Kidney epithelial cell (primary cell): ENCODE measurements at regions not wholly inside any gene's neighbourhood (a gene's known extent, or its start where the extent isn't known, plus 50 kb on each side); places are given as distances from the start of the nearest gene placed in this dataset.

Source experiments
- DNase-seq: peaks from one replicate; pipeline ENCODE4 v3.0.0-alpha.2; 2010; ENCODE audit warnings: low read depth
- H3K27me3 ChIP-seq: 2 replicates; pipeline ENCODE4 v1.6.0; 2011; ENCODE audit warnings: low read length; ENCODE audit not compliant: control insufficient read depth, insufficient read depth
- H3K36me3 ChIP-seq: 2 replicates; pipeline ENCODE4 v1.5.1; 2011; ENCODE audit warnings: low read length; ENCODE audit not compliant: control insufficient read depth, insufficient read depth
- H3K4me3 ChIP-seq: 2 replicates; pipeline ENCODE4 v1.5.1; 2011; ENCODE audit warnings: low read depth, mild to moderate bottlenecking, control low read depth, low read length
- CTCF ChIP-seq: IDR thresholded peaks from 2 replicates; pipeline ENCODE4 v1.5.1; 2011; ENCODE audit warnings: mild to moderate bottlenecking, moderate library complexity, low read length, control low read depth, inconsistent platforms; ENCODE audit not compliant: insufficient read depth, poor library complexity, severe bottlenecking

GRCh38 chr15:53310709-53311108, 448.8 kb downstream of the WDR72 start:
- TF ChIP-seq CTCF = no peak
- Histone ChIP-seq H3K4me3 (no peak overlapping the region), H3K36me3 (no peaks in the 10 kb centered on the region), H3K27me3 (no peaks in the 10 kb centered on the region)
- no peak for DNase-seq

GRCh38 chr15:53307952-53308624, 451.4 kb downstream of the WDR72 start:
- H3K36me3 ChIP-seq = no peaks in the 10 kb centered on the region
- no peaks in the 10 kb centered on the region for H3K27me3 ChIP-seq
- DNase-seq = no peak
- TF ChIP-seq CTCF = no peak
- H3K4me3 ChIP-seq = no peak overlapping the region

GRCh38 chr15:53305554-53305953, 453.9 kb downstream of the WDR72 start:
- H3K27me3 ChIP-seq = no peaks in the 10 kb centered on the region
- no peak overlapping the region for H3K4me3 ChIP-seq
- DNase-seq = no peak
- H3K36me3 ChIP-seq = no peaks in the 10 kb centered on the region
- TF ChIP-seq CTCF = no peak

- no peaks in the 10 kb centered on the region for H3K36me3 ChIP-seq
- H3K4me3 ChIP-seq = no peak overlapping the region
- TF ChIP-seq CTCF = no peak
- no peak for DNase-seq
- H3K27me3 ChIP-seq = no peaks in the 10 kb centered on the region
Measured at GRCh38 chr15:53305101-53305500, 454.4 kb downstream of the WDR72 start.

- H3K4me3 ChIP-seq = no peak overlapping the region
- no peak for DNase-seq
- TF ChIP-seq CTCF = no peak
- H3K27me3 ChIP-seq = no peaks in the 10 kb centered on the region
- no peaks in the 10 kb centered on the region for H3K36me3 ChIP-seq
Measured at GRCh38 chr15:53297828-53298227, 461.6 kb downstream of the WDR72 start.

- Histone ChIP-seq H3K27me3 (no peaks in the 10 kb centered on the region), H3K36me3 (no peaks in the 10 kb centered on the region), H3K4me3 (no peak overlapping the region)
- DNase-seq = no peak
- no peak for TF ChIP-seq CTCF
Measured at GRCh38 chr15:53296603-53297002, 462.9 kb downstream of the WDR72 start.
